Right lung (tissue), 2 donors: ENCODE measurements at regions not wholly inside any gene's neighbourhood (a gene's known extent, or its start where the extent isn't known, plus 50 kb on each side); places are given as distances from the start of the nearest gene placed in this dataset.
A peak's percentile ranks its signal among the peaks of the same experiment; 100 is the strongest.

ENCODE experiments used
- DNase-seq, 2 donors: peaks; one replicate each; pipeline ENCODE4 v3.0.0-alpha.2; 2013

- DNase-seq = no peak
Observed at GRCh38 chr4:104896660-104897645, 249.7 kb upstream of the TET2 start.

DNA sequence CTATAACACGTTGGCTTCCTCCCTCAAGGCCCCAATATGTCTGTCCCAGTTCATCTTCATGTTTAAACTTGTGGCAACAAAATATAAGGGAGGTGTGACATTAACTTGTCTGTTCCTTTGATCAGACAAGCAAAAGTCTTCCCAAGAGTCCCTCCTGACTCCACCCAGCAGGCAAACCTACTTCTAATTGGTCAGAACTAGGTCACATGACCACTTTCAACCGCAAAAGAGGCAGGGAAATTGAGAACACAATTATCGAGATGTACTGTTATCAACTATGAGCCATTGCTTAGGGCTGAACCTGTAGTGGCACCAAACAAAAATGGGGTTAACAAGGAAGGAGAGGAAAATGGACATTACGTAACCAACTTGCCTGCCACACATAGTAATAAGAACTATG is 246.8 kb upstream of the TET2 start:
- DNase-seq = no peak

DNA sequence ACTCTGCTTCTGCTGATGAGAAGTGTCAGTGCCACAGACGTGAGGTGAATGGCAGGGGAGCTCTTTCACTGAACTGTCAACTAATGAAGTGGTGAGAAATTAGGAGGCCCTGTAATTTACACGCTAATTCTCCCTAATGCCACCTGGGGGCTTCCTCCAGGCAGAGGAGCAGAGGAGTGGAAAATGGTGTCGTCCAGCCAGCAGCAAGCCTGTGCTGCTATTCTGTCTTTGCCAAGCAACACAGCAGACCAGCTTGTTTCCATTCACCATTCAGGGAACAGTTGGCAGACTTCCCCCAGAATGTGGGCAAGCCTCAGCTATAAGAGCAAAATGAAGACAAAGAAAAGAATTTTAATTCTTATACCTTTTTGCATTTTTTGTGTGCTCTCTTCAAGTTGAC is 245.2 kb upstream of the TET2 start:
- peak in 1 of 2 donors; percentile 19 for DNase-seq

GRCh38 chr4:104901961-104902605 is 244.6 kb upstream of the TET2 start:
- no peak for DNase-seq

GRCh38 chr4:104905065-104905464 is 241.6 kb upstream of the TET2 start:
- DNase-seq = no peak

GRCh38 chr4:104905546-104905945 is 241.1 kb upstream of the TET2 start:
- DNase-seq = no peak

DNA sequence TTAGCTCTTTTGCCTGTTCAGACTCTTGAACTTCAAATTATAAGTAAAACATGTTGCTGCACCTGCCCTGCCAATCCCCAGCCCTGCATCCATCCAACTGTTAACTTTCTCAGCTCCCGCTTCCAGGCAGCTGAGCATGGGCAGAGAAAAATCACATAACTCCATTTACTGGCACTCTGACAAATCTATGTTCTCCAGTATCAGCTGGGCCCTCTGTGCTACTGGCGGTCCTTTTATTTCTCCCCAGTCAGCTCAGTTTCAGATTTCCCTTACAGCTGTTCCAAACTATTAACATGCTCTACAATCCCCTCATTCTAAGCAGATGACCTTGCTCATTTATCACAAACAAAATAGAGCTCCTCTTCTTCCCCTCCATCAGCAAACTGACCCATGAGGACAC is 240.4 kb upstream of the TET2 start:
- DNase-seq = no peak

- no peak for DNase-seq
Observed at GRCh38 chr4:104907074-104907649, 239.5 kb upstream of the TET2 start.

GRCh38 chr4:104907991-104908390 is 238.7 kb upstream of the TET2 start:
- no peak for DNase-seq

DNA sequence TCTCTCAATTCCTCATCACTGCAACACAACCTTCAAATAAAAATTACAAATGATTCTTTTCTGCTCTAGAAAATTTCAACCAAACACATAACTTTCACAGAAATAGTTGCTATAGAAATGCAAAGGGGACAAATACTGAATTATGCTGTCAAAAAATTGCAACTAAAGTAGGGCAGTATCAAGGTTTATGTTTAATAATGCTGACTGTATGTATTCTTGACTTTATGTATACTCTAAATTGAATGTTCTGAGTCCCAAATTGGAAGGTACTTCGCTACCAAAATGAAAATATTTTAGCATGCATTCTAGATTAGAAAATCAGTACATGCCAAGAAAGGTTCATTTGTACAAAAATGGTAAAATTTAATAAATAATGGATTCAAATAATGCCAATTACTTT is 237.3 kb upstream of the TET2 start:
- no peak for DNase-seq

DNA sequence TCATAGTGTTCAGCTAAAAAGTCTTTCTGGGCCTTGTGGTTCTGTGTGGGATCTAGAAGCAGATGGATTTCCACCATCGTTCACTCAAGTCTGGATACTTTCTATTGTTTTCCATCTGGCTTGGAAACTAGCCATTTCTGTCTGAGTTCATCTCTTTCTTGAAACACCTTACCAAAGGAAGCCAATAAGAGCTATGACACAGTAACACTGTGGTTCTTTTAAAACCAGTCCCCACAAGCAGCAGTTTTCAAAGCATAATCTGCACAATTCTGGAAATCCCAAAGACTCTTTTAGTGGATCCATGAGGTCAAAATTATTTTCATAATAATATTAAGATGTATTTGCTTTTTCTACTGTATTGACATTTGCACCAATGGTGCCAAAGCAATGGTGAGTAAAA is 234.2 kb upstream of the TET2 start:
- DNase-seq = no peak

DNA sequence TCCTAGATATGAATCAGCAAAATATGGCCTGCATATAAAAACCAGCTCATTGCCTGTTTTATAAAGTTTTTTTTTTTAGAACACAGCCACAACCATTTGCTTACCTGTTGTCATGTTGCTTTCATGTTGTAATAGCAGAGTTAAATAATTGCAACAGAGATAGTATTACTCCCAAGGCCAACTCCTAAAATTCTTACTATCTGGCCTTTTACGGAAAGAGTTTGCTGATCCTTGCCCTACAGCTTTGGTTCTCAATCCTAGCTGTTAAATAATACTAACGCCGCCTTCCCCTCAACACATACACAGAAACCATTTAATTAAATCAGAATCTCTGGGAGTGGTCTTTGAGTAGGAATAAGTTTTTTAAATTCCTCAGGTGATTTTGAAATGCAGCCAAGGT is 231.3 kb upstream of the TET2 start:
- DNase-seq = no peak

GRCh38 chr4:104915864-104916263 is 230.8 kb upstream of the TET2 start:
- no peak for DNase-seq

DNA sequence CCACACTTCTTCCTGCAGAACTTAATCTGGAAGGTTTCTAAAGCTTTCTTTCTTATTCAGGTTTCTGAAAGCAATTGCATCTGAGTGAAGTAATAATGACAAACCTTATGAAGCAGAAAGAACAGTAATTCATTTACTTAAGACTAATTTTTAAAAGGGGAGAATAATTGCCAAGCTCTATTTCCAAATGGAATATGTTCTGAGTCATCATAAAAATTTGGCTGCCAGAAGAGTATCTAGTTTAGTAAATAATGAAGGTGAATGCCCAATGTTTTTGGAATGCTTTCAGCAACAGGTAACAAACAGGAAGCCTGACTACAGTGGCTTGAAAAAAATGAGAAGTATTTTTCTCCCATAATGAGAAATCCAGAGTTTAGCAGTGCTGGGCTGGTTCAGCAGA is 227.3 kb upstream of the TET2 start:
- no peak for DNase-seq

- no peak for DNase-seq
Observed at GRCh38 chr4:104930298-104930697, 216.4 kb upstream of the TET2 start.

DNA sequence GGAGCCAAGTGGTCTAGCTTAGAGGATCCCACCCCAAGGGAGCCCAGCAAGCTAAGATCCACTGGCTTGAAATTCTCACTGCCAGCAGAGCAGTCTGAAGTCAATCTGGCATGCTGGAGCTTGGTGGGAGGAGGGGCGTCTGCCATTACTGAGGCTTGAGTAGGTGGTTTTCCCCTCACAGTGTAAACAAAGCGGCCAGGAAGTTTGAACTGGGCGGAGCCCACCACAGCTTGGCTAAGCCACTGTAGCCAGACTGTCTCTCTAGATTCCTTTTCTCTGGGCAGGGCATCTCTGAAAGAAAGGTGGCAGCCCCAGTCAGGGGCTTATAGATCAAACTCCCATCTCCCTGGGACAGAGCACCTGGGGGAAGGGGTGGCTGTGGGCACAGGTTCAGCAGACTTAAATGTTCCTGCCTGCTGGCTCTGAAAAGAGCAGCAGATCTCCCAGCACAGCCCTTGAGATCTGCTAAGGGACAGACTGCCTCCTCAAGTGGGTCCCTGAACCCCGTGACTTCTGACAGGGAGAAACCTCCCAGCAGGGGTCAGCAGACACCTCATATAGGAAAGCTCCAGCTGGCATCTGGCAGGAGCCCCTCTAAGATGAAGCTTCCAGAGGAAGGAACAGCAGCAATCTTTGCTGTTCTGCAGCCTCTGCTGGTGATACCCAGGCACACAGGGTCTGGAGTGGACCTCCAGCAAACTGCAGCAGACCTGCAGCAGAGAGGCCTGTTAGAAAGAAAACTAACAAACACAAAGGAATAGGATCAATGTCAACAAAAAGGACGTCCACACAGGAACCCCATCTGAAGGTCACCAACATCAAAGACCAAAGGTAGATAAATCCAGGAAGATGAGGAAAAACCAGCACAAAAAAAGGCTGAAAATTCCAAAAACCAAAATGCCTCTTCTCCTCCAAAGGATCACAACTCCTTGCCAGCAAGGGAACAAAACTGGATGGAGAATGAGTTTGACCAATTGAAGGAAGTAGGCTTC is 215.6 kb upstream of the TET2 start:
- peak in 1 of 2 donors; percentile 18 for DNase-seq

DNA sequence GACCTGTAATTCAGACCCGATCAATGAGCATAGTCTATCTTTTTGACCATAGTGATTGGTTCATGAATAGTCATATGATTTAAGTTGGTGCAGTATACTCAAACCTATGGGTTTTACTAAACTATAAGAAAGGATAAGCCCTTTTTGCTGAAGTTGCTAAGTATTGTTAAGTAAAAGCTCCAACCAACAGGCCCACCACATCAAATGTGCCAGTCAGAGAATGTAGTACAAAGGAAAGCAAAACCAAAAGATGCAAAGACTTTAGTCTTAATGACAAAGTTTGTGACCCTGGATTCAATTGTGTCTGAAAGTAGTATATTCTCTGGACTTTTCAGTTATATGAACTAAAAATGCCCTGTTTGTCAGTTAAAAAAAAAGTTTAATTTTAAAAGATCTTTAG is 208.1 kb upstream of the TET2 start:
- DNase-seq = no peak

GRCh38 chr4:104940927-104941326 is 205.7 kb upstream of the TET2 start:
- no peak for DNase-seq

- DNase-seq = no peak
Observed at GRCh38 chr4:104941661-104942062, 205.0 kb upstream of the TET2 start.

DNA sequence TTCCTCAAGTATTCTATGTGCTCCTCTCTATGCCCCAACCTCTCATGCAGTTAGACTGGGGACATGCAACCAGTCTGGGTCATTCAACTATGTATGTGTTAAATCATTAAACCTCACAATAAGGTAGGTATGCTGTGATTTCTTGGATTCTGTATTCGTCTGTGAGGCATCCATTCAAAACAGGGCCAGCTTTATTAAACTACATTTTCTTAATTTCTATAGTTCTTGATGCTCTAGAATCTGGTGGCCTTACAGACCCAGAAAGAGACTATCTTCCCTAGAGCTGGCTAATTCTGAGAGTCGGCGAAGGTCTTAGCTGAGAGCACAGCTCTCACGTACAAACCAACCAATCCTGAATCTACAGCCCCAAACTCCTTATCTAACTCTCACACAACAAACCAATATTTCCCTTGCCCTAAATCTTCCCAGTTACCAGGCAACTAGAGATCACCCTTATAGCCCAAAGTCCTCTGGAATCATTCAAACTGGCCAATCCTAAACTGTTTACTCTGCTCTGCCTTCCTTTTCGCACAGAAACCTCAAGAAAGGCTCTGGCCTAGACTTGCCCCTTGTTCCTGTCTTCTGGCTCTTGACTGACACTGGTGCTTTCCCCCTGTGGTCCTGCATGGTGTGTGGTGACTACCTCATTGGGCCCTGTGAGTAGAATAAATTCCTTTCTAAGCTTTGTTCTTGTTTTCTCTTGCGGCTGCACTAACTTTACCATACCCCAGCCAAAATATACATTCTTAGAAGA is 203.5 kb upstream of the TET2 start:
- no peak for DNase-seq

- no peak for DNase-seq
Observed at GRCh38 chr4:104944596-104944995, 202.1 kb upstream of the TET2 start.
